ENCODE measurements at regions not wholly inside any gene's neighbourhood (a gene's known extent, or its start where the extent isn't known, plus 50 kb on each side); places are given as distances from the start of the nearest gene placed in this dataset.
A peak's percentile ranks its signal among the peaks of the same experiment; 100 is the strongest.
"Not testable (repeated sequence)": the region's sequence is repeated elsewhere in the genome, so short reads cannot be mapped to it uniquely, and the experiment has no call there.

DNA sequence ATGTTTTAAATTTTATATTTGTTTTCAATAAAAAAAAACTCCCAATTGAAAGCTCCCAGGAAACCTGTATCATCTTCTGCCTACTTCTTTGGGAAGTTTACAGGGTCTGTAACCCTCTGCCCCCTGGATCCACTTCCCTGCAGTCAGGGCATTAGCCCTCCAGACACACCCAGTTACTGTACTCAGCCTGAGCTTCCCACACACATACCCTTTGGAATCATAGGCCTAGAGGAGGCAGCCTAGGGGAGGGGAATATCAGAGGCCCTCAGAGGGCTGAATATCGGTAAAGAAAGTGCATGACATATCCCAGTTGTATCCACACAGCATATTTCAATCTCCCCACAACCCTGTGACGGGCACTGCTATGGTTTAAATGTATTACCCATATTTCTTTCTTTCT, 56.2 kb upstream of the TFPI start:
- DNase-seq; H3K9me3 ChIP-seq (ENCODE audit: low read depth); H3K27me3 ChIP-seq (replicated peaks; ENCODE audit: insufficient read depth); H3K79me2 ChIP-seq (ENCODE audit: insufficient read depth); H3K4me1 ChIP-seq (ENCODE audit: insufficient read depth); H3K4me3 ChIP-seq; H3K27ac ChIP-seq; H3K9me2 ChIP-seq (ENCODE audit: insufficient read depth); H3K4me2 ChIP-seq (ENCODE audit: unreplicated experiment); H3F3A ChIP-seq (ENCODE audit: insufficient read depth); in situ Hi-C loops (cut with MboI); H3K36me3 ChIP-seq (ENCODE audit: low read depth); H2AFZ ChIP-seq; H4K20me1 ChIP-seq (ENCODE audit: insufficient read depth); H3K9ac ChIP-seq: not testable (repeated sequence)
- WGBS, 2 experiments (ENCODE audit: low coverage in 1 of 2, low lambda C conversion rate in 2 of 2, missing lambda C conversion rate in 2 of 2) = 68 to 76% methylated on average over 2 of the region's 2 CpGs

- no peak overlapping the region for H3K27ac ChIP-seq
- in situ Hi-C loops (cut with MboI) = no loop called here
- H3F3A ChIP-seq (ENCODE audit: insufficient read depth) = no peaks in the 10 kb centered on the region
- H3K27me3 ChIP-seq (replicated peaks; ENCODE audit: insufficient read depth) = no peaks in the 10 kb centered on the region
- H3K9me3 ChIP-seq (ENCODE audit: low read depth) = no peaks in the 10 kb centered on the region
- H3K36me3 ChIP-seq (ENCODE audit: low read depth) = no peaks in the 10 kb centered on the region
- no peaks in the 10 kb centered on the region for H3K9me2 ChIP-seq (ENCODE audit: insufficient read depth)
- 7 to 23% methylated on average over 1 of the region's 1 CpG for WGBS, 2 experiments (ENCODE audit: low coverage in 1 of 2, low lambda C conversion rate in 2 of 2, missing lambda C conversion rate in 2 of 2)
- H3K4me2 ChIP-seq (ENCODE audit: unreplicated experiment) = no peak overlapping the region
- no peak overlapping the region for H3K4me3 ChIP-seq
- H3K79me2 ChIP-seq (ENCODE audit: insufficient read depth) = no peaks in the 10 kb centered on the region
- no peak for TF ChIP-seq EZH2phosphoT487 (IDR thresholded peaks at IDR 0.05; ENCODE audit: insufficient read depth, low read depth)
- TF ChIP-seq EZH2 (IDR thresholded peaks at IDR 0.05; ENCODE audit: insufficient read depth, poor library complexity, severe bottlenecking) = no peak
- no peak for DNase-seq
- no peaks in the 10 kb centered on the region for H4K20me1 ChIP-seq (ENCODE audit: insufficient read depth)
- no peaks in the 10 kb centered on the region for H3K4me1 ChIP-seq (ENCODE audit: insufficient read depth)
- H3K9ac ChIP-seq = no peak overlapping the region
- no peak overlapping the region for H2AFZ ChIP-seq
These were observed 58.6 kb upstream of the TFPI start for GRCh38 chr2:187612857-187613256.

- no peaks in the 10 kb centered on the region for H3K4me1 ChIP-seq (ENCODE audit: insufficient read depth)
- H3K4me3 ChIP-seq = no peak overlapping the region
- no peaks in the 10 kb centered on the region for H3K36me3 ChIP-seq (ENCODE audit: low read depth)
- WGBS, 2 experiments (ENCODE audit: low coverage in 1 of 2, low lambda C conversion rate in 2 of 2, missing lambda C conversion rate in 2 of 2) = 65 to 72% methylated on average over 2 of the region's 2 CpGs
- H3F3A ChIP-seq (ENCODE audit: insufficient read depth) = no peaks in the 10 kb centered on the region
- H3K9ac ChIP-seq = no peak overlapping the region
- no peaks in the 10 kb centered on the region for H3K27me3 ChIP-seq (replicated peaks; ENCODE audit: insufficient read depth)
- in situ Hi-C loops (cut with MboI) = no loop called here
- H3K4me2 ChIP-seq (ENCODE audit: unreplicated experiment) = no peak overlapping the region
- H3K9me3 ChIP-seq (ENCODE audit: low read depth) = no peaks in the 10 kb centered on the region
- no peaks in the 10 kb centered on the region for H3K79me2 ChIP-seq (ENCODE audit: insufficient read depth)
- H4K20me1 ChIP-seq (ENCODE audit: insufficient read depth) = no peaks in the 10 kb centered on the region
- TF ChIP-seq EZH2 (IDR thresholded peaks at IDR 0.05; ENCODE audit: insufficient read depth, poor library complexity, severe bottlenecking) = no peak
- no peak for TF ChIP-seq EZH2phosphoT487 (IDR thresholded peaks at IDR 0.05; ENCODE audit: insufficient read depth, low read depth)
- H2AFZ ChIP-seq = no peak overlapping the region
- no peak overlapping the region for H3K27ac ChIP-seq
- DNase-seq = peak; percentile 20
- H3K9me2 ChIP-seq (ENCODE audit: insufficient read depth) = no peaks in the 10 kb centered on the region
These were observed 60.5 kb upstream of the TFPI start for GRCh38 chr2:187614756-187615155.

DNA sequence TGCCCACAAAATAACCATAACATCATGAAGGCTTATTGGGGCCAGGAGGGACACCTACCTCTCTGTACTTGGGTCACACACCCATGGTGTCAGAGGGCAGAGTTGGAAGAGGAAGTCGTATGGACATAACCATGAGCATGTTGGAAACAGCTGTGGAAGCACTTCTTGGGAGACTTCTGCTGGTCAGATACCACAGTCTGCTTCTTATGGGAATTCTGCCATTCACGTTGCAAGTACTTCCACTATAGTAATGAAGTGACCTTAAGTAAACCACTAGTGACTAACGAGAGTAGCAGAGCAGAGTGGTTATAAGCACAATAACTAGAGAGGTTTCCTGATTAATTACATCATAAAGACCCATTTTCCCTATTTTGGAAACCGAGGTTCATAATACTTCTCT, 61.1 kb upstream of the TFPI start:
- WGBS, 2 experiments (ENCODE audit: low coverage in 1 of 2, low lambda C conversion rate in 2 of 2, missing lambda C conversion rate in 2 of 2) = 66 to 73% methylated on average over 4 of the region's 4 CpGs
- no peaks in the 10 kb centered on the region for H3F3A ChIP-seq (ENCODE audit: insufficient read depth)
- no peak overlapping the region for H3K9ac ChIP-seq
- H3K9me3 ChIP-seq (ENCODE audit: low read depth) = no peaks in the 10 kb centered on the region
- no peak overlapping the region for H2AFZ ChIP-seq
- DNase-seq = no peak
- no peaks in the 10 kb centered on the region for H4K20me1 ChIP-seq (ENCODE audit: insufficient read depth)
- no peak overlapping the region for H3K4me2 ChIP-seq (ENCODE audit: unreplicated experiment)
- H3K27me3 ChIP-seq (replicated peaks; ENCODE audit: insufficient read depth) = no peaks in the 10 kb centered on the region
- H3K4me3 ChIP-seq = no peak overlapping the region
- H3K9me2 ChIP-seq (ENCODE audit: insufficient read depth) = no peaks in the 10 kb centered on the region
- no peaks in the 10 kb centered on the region for H3K79me2 ChIP-seq (ENCODE audit: insufficient read depth)
- no peak for TF ChIP-seq EZH2 (IDR thresholded peaks at IDR 0.05; ENCODE audit: insufficient read depth, poor library complexity, severe bottlenecking)
- no peak for TF ChIP-seq EZH2phosphoT487 (IDR thresholded peaks at IDR 0.05; ENCODE audit: insufficient read depth, low read depth)
- in situ Hi-C loops (cut with MboI) = no loop called here
- H3K4me1 ChIP-seq (ENCODE audit: insufficient read depth) = no peaks in the 10 kb centered on the region
- no peak overlapping the region for H3K27ac ChIP-seq
- H3K36me3 ChIP-seq (ENCODE audit: low read depth) = no peaks in the 10 kb centered on the region

- no peak overlapping the region for H2AFZ ChIP-seq
- no peak overlapping the region for H3K27ac ChIP-seq
- in situ Hi-C loops (cut with MboI) = no loop called here
- no peak overlapping the region for H3K4me2 ChIP-seq (ENCODE audit: unreplicated experiment)
- H3K9me3 ChIP-seq (ENCODE audit: low read depth) = no peaks in the 10 kb centered on the region
- H3K9me2 ChIP-seq (ENCODE audit: insufficient read depth) = no peaks in the 10 kb centered on the region
- no peak overlapping the region for H3K4me3 ChIP-seq
- no peak for TF ChIP-seq EZH2 (IDR thresholded peaks at IDR 0.05; ENCODE audit: insufficient read depth, poor library complexity, severe bottlenecking)
- no peak overlapping the region for H3K9ac ChIP-seq
- H3K4me1 ChIP-seq (ENCODE audit: insufficient read depth) = no peaks in the 10 kb centered on the region
- H4K20me1 ChIP-seq (ENCODE audit: insufficient read depth) = no peaks in the 10 kb centered on the region
- H3K36me3 ChIP-seq (ENCODE audit: low read depth) = no peaks in the 10 kb centered on the region
- H3F3A ChIP-seq (ENCODE audit: insufficient read depth) = no peaks in the 10 kb centered on the region
- 68 to 71% methylated on average over 1 of the region's 1 CpG for WGBS, 2 experiments (ENCODE audit: low coverage in 1 of 2, low lambda C conversion rate in 2 of 2, missing lambda C conversion rate in 2 of 2)
- DNase-seq = no peak
- no peaks in the 10 kb centered on the region for H3K27me3 ChIP-seq (replicated peaks; ENCODE audit: insufficient read depth)
- no peaks in the 10 kb centered on the region for H3K79me2 ChIP-seq (ENCODE audit: insufficient read depth)
These were observed 61.7 kb upstream of the TFPI start for GRCh38 chr2:187615902-187616301.

All from GM23248 (cell line).